Left kidney (tissue), 1 donor: ENCODE measurements at regions not wholly inside any gene's neighbourhood (a gene's known extent, or its start where the extent isn't known, plus 50 kb on each side); places are given as distances from the start of the nearest gene placed in this dataset.
A peak's percentile ranks its signal among the peaks of the same experiment; 100 is the strongest.

Experiments
- DNase-seq: peaks from one replicate; pipeline ENCODE4 v3.0.0-alpha.2; 2013

- DNase-seq, result peak; percentile 17
Measured at GRCh38 chr3:43953814-43954692, 263.3 kb downstream of the ABHD5 start.

- DNase-seq, result no peak
Measured at GRCh38 chr3:43956945-43957344, 266.2 kb downstream of the ABHD5 start.

- no peak for DNase-seq
Measured at GRCh38 chr3:43957553-43957952, 266.8 kb downstream of the ABHD5 start.

- no peak for DNase-seq
Measured at GRCh38 chr3:43958005-43958770, 267.4 kb downstream of the ABHD5 start.

GRCh38 chr3:43958973-43959372 lies 268.2 kb downstream of the ABHD5 start:
- DNase-seq, result no peak

- DNase-seq, result no peak
Measured at GRCh38 chr3:43959498-43960447, 269.0 kb downstream of the ABHD5 start.

GRCh38 chr3:43960448-43960840 lies 269.7 kb downstream of the ABHD5 start:
- no peak for DNase-seq

GRCh38 chr3:43962043-43962442 lies 271.3 kb downstream of the ABHD5 start:
- no peak for DNase-seq

- DNase-seq, result no peak
Measured at GRCh38 chr3:43963208-43963607, 272.5 kb downstream of the ABHD5 start.

- no peak for DNase-seq
Measured at GRCh38 chr3:43964640-43965039, 273.9 kb downstream of the ABHD5 start.

- no peak for DNase-seq
Measured at GRCh38 chr3:43965656-43966055, 274.9 kb downstream of the ABHD5 start.

GRCh38 chr3:43966126-43966525 lies 275.4 kb downstream of the ABHD5 start:
- DNase-seq, result no peak

GRCh38 chr3:43966530-43966929 lies 275.2 kb upstream of the TOPAZ1 start:
- no peak for DNase-seq

GRCh38 chr3:43968465-43968864 lies 273.2 kb upstream of the TOPAZ1 start:
- no peak for DNase-seq

GRCh38 chr3:43969944-43970343 lies 271.7 kb upstream of the TOPAZ1 start:
- DNase-seq, result no peak

GRCh38 chr3:43970351-43970750 lies 271.3 kb upstream of the TOPAZ1 start:
- DNase-seq, result no peak

GRCh38 chr3:43970920-43971319 lies 270.8 kb upstream of the TOPAZ1 start:
- no peak for DNase-seq

GRCh38 chr3:43971486-43971885 lies 270.2 kb upstream of the TOPAZ1 start:
- DNase-seq, result no peak

- no peak for DNase-seq
Measured at GRCh38 chr3:43978708-43979107, 263.0 kb upstream of the TOPAZ1 start.

GRCh38 chr3:43979645-43980044 lies 262.0 kb upstream of the TOPAZ1 start:
- DNase-seq, result no peak

GRCh38 chr3:43994657-43995546 lies 246.8 kb upstream of the TOPAZ1 start:
- peak; percentile 44 for DNase-seq
